AG09319 (cell line): ENCODE measurements at regions not wholly inside any gene's neighbourhood (a gene's known extent, or its start where the extent isn't known, plus 50 kb on each side); places are given as distances from the start of the nearest gene placed in this dataset.

Experiments used
- DNase-seq: peaks from one replicate; pipeline ENCODE4 v3.0.0-alpha.2; 2010; ENCODE audit warnings: low read depth; ENCODE audit errors: extremely low read depth
- TF ChIP-seq, protein P1 (sequence below): IDR thresholded peaks from 2 replicates; pipeline ENCODE4 v1.5.1; 2011; ENCODE audit warnings: low read depth, mild to moderate bottlenecking, inconsistent platforms, low read length, moderate library complexity

DNA sequence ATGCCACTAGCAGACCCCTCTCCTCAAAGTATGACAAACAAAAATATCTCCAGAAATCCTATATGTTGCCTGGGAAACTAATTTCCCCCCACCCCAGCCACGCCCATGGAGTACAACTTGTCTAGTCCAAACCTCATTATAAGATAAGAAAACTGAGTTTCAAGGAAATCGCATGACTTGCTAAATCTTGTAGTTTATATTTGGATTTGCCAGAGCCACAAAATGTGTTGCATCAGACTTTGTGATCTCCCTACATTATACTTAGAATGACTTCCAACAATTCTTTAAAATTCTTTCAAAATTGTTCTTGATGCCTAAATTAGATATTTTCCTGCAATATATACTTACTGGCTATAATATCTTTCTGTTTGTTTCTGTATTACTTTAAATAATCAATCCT lies 1034.4 kb downstream of the IGSF11 start:
- DNase-seq, result no peak
- TF ChIP-seq, protein P1, sequence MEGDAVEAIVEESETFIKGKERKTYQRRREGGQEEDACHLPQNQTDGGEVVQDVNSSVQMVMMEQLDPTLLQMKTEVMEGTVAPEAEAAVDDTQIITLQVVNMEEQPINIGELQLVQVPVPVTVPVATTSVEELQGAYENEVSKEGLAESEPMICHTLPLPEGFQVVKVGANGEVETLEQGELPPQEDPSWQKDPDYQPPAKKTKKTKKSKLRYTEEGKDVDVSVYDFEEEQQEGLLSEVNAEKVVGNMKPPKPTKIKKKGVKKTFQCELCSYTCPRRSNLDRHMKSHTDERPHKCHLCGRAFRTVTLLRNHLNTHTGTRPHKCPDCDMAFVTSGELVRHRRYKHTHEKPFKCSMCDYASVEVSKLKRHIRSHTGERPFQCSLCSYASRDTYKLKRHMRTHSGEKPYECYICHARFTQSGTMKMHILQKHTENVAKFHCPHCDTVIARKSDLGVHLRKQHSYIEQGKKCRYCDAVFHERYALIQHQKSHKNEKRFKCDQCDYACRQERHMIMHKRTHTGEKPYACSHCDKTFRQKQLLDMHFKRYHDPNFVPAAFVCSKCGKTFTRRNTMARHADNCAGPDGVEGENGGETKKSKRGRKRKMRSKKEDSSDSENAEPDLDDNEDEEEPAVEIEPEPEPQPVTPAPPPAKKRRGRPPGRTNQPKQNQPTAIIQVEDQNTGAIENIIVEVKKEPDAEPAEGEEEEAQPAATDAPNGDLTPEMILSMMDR, result no peak

DNA sequence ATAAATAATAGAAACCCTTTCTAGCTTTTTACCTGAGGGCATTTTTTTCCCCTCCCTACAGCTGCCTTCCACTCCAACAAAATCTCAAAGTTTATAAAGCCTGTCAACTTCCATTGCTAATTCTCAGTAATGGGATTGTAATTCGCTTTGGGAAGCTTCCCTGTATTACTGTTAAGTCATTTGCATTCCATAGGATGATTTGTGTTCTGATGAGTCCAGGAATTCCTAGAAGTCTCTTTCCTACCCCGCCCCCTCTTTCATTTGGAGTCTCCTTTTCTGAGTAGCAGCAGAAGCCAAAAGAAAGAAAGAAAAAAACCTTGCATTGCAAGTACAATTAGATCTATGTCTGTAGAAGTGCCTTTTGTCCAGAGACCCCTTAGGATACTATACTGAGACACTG lies 1033.3 kb downstream of the IGSF11 start:
- TF ChIP-seq, protein P1, result no peak
- DNase-seq, result no peak

DNA sequence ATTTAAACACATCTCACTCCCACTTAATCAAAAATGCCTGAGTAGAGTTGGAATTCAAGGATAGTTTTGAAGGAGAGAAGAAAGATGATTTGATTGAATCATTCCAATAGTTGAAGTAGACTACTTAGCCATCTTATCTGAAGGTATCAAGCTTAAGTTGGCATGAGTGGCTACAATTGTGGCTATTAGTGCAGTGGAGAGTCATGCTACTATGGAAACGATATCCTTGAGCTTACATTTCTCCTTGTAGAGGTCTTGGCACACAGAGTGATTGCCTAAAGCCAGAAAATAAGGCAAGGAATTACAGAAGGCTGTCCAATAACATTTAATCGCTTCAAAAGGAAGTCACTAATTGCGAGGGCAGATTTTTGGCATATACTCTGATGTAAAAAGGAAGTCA lies 1022.7 kb downstream of the IGSF11 start:
- TF ChIP-seq, protein P1, result no peak
- no peak for DNase-seq

DNA sequence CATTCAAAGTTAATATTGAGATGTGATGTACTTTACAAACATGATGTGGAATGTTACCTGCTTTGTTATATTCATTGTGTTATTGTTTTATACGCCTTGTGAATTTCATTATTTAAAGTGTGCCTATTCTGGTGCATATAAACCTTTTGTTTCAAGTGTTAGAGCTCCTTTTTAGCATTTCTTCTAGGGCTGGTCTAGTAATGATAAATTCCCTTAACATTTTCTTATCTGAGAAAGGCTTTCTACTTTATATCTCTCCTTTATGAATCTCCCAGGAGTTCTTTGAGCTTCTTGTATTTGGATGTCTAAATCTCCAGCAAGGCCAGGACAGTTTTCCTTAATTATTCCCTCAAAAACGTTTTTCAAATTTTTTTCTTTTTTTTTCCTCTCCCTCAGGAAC lies 1005.6 kb downstream of the IGSF11 start:
- TF ChIP-seq, protein P1, result no peak
- no peak for DNase-seq

DNA sequence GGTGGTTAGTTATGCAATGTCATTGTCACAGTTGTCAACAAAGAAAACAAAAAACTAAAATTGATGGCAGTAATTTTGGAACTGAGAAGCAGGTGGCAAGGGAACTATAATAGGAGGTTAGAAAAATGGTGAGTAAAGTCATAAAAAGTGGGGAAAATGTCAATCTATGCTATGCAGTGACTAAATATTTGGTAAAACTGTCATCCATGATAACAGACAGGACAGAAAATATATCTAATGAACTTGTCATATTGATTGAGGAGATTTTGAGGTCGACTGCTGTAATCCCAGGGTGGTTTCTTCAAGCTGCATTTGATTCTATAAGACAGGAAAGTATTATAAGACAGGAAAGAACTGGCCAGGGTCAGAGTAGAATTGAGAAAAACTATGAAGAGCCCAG lies 998.4 kb downstream of the IGSF11 start:
- TF ChIP-seq, protein P1, result no peak
- DNase-seq, result no peak

DNA sequence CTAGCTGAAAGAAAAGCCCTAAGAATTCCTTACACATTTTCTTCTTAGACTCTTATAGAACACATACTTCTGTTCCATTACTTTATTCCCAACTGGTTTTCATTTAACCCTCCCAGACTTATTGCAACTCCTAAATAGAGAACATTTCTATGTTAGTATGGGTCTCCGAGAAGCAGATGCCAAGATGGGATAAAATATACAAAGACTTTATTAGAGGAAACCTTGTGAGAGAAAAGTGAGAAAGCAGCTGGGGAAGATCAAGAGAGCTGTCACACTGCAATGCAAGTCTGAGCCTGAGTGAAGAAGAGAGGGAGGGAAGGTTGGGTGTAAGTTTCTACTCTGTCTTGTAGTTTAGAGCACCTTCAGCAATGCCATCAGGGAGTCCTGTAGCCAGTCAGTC lies 979.3 kb downstream of the IGSF11 start:
- no peak for DNase-seq
- TF ChIP-seq, protein P1, result no peak

DNA sequence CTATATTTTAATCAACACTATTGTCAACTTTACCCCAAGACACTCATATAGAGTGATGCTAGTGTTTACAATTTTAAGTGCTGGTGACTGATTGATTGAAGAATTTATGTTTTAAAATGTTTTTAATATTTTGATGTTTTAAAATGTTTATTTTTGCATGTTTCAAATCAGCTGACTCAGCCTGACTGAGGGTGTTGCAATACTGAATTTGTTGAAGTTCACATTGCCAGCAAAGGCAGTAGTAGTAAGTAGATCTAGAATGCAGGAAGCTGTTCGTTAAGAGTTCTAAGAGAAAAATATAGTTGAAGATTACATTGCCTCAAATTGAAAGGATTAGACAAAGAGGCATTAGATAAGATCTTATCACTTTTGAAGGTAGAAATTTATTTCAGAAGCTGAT lies 977.6 kb downstream of the IGSF11 start:
- TF ChIP-seq, protein P1, result no peak
- no peak for DNase-seq
